Neural cell (in vitro differentiated cells): ENCODE measurements at regions not wholly inside any gene's neighbourhood (a gene's known extent, or its start where the extent isn't known, plus 50 kb on each side); places are given as distances from the start of the nearest gene placed in this dataset.

Experiments used
- H2AFZ ChIP-seq: fragments of 200-600, 300-800 bp; sonication (generic), shearing (Covaris generic); 2 replicates; pipeline ENCODE4 v1.6.0; 2014; ENCODE audit warnings: low read depth, mild to moderate bottlenecking, antibody characterized with exemption, low read length, moderate library complexity
- H3F3A ChIP-seq: fragments of 200-600 bp; shearing (Covaris generic); 2 replicates; pipeline ENCODE4 v1.6.1; 2016; ENCODE audit warnings: mild to moderate bottlenecking, moderate library complexity, mixed read lengths, antibody characterized with exemption, low read length; ENCODE audit not compliant: insufficient read depth, poor library complexity, severe bottlenecking
- H3K27ac ChIP-seq: fragments of 200-600, 300-800 bp; sonication (generic), shearing (Covaris generic); 2 replicates; pipeline ENCODE4 v1.5.1; 2014; ENCODE audit warnings: mild to moderate bottlenecking, low read length, moderate library complexity
- H3K27me3 ChIP-seq: fragments of 300-800, 200-600 bp; sonication (generic), shearing (Covaris generic); 2 replicates; pipeline ENCODE4 v1.6.0; 2014; ENCODE audit warnings: mild to moderate bottlenecking, low read depth, low read length, moderate library complexity; ENCODE audit not compliant: insufficient read depth
- H3K36me3 ChIP-seq: fragments of 300-800, 200-600 bp; sonication (generic), shearing (Covaris generic); 2 replicates; pipeline ENCODE4 v1.5.1; 2014; ENCODE audit warnings: mild to moderate bottlenecking, antibody characterized with exemption, low read length, moderate library complexity; ENCODE audit not compliant: insufficient read depth
- H3K4me2 ChIP-seq: fragments of 300-800, 200-600 bp; sonication (generic), shearing (Covaris generic); 2 replicates; pipeline ENCODE4 v1.6.0; 2014; ENCODE audit warnings: mild to moderate bottlenecking, low read length
- H3K4me3 ChIP-seq: fragments of 300-800, 200-600 bp; sonication (generic), shearing (Covaris generic); 2 replicates; pipeline ENCODE4 v1.5.1; 2014; ENCODE audit warnings: mild to moderate bottlenecking, low read length, moderate library complexity
- H3K79me2 ChIP-seq: fragments of 200-600 bp; shearing (Covaris generic); replicated peaks from 2 replicates; pipeline ENCODE4 v1.6.0; 2014; ENCODE audit warnings: mild to moderate bottlenecking, low read length, moderate library complexity; ENCODE audit not compliant: insufficient read depth
- H3K9ac ChIP-seq: fragments of 300-800, 200-600 bp; sonication (generic), shearing (Covaris generic); 2 replicates; pipeline ENCODE4 v1.6.1; 2016; ENCODE audit warnings: mild to moderate bottlenecking, low read length, mixed read lengths
- H3K9me2 ChIP-seq: fragments of 200-600 bp; shearing (Covaris generic); 2 replicates; pipeline ENCODE4 v1.6.1; 2016; ENCODE audit warnings: mild to moderate bottlenecking, low read length, mixed read lengths; ENCODE audit not compliant: insufficient read depth
- H3K9me3 ChIP-seq: fragments of 200-600, 300-800 bp; sonication (generic), shearing (Covaris generic); 2 replicates; pipeline ENCODE4 v1.6.1; 2016; ENCODE audit warnings: mild to moderate bottlenecking, mixed run types, low read length, moderate library complexity, mixed read lengths
- H4K20me1 ChIP-seq: fragments of 200-600 bp; shearing (Covaris generic); 2 replicates; pipeline ENCODE4 v1.6.1; 2016; ENCODE audit warnings: mild to moderate bottlenecking, mixed run types; ENCODE audit not compliant: insufficient read depth
- EP300 ChIP-seq: fragments of 450-650 bp; conservative IDR thresholded peaks from 2 replicates; pipeline ENCODE4 v1.6.1; 2014; ENCODE audit warnings: antibody characterized with exemption, mild to moderate bottlenecking, moderate library complexity; ENCODE audit not compliant: poor library complexity, severe bottlenecking
- EZH2 ChIP-seq: fragments of 200-600, 300-800 bp; shearing (Covaris generic), sonication (generic); IDR thresholded peaks from 2 replicates; pipeline ENCODE4 v1.6.1; 2014; ENCODE audit warnings: antibody characterized with exemption, low read length, borderline replicate concordance, mild to moderate bottlenecking; ENCODE audit not compliant: insufficient read depth, poor library complexity, severe bottlenecking
- MXI1 ChIP-seq: fragments of 450-650 bp; conservative IDR thresholded peaks from 2 replicates; pipeline ENCODE4 v1.6.1; 2014; ENCODE audit warnings: antibody characterized with exemption, mild to moderate bottlenecking; ENCODE audit not compliant: poor library complexity, severe bottlenecking
- POLR2AphosphoS5 ChIP-seq: IDR thresholded peaks from 2 replicates; pipeline ENCODE4 v1.6.1; 2012
- RAD21 ChIP-seq: fragments of 450-650 bp; conservative IDR thresholded peaks from 2 replicates; pipeline ENCODE4 v1.6.1; 2014; ENCODE audit warnings: antibody characterized with exemption, mild to moderate bottlenecking, moderate library complexity
- SMC3 ChIP-seq: fragments of 450-650 bp; conservative IDR thresholded peaks from 2 replicates; pipeline ENCODE4 v1.6.1; 2014; ENCODE audit warnings: antibody characterized with exemption, mild to moderate bottlenecking, moderate library complexity; ENCODE audit not compliant: poor library complexity
- TAF1 ChIP-seq: IDR thresholded peaks from 2 replicates; pipeline ENCODE4 v1.6.1; 2012; ENCODE audit warnings: low read depth
- TF ChIP-seq, protein P1 (sequence below): fragments of 450-650 bp; IDR thresholded peaks from 2 replicates; pipeline ENCODE4 v1.5.1; 2014; ENCODE audit warnings: antibody characterized with exemption, mild to moderate bottlenecking, moderate library complexity; ENCODE audit not compliant: poor library complexity, severe bottlenecking
- TF ChIP-seq, protein P2 (sequence below): IDR thresholded peaks from 2 replicates; pipeline ENCODE4 v1.6.1; 2012; ENCODE audit warnings: borderline replicate concordance

GRCh38 chr17:51374209-51374608, 113.9 kb downstream of the UTP18 start:
- no peak overlapping the region for H2AFZ ChIP-seq
- H3K36me3 ChIP-seq: no peaks in the 10 kb centered on the region
- no peak for TF ChIP-seq POLR2AphosphoS5
- TF ChIP-seq RAD21: no peak
- no peak for TF ChIP-seq MXI1

DNA sequence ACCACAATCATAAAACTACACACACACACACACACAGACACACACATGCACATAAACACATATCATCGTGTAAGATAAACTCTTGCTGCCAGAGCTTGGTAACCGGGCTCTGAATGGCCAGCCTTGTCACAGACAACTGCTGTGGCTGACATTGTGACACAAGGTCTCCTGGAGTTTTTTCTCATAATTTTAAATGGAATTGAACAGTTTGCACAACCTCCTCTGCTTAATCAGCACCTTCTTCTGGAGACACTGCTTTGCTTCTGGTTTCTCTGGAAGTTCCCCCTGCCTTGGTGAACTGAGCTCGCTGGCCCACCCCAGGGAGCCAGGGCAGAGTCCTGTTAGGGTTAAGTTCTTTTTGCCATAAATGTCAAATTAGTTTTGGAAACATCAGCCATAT, 115.4 kb downstream of the UTP18 start:
- Histone ChIP-seq H3K4me2 (no peak overlapping the region), H3F3A (no peaks in the 10 kb centered on the region), H3K9me2 (no peaks in the 10 kb centered on the region), H3K27me3 (no peaks in the 10 kb centered on the region), H3K27ac (no peak overlapping the region), H2AFZ (no peak overlapping the region), H3K36me3 (no peaks in the 10 kb centered on the region), H4K20me1 (no peaks in the 10 kb centered on the region), H3K4me3 (no peak overlapping the region), H3K9ac (no peak overlapping the region), H3K79me2 (no peaks in the 10 kb centered on the region), H3K9me3 (no peaks in the 10 kb centered on the region)
- TF ChIP-seq SMC3 (no peak), RAD21 (no peak), POLR2AphosphoS5 (no peak), EP300 (no peak), EZH2 (no peak), MXI1 (no peak)

More at GRCh38 chr17:51374209-51374608, 113.9 kb downstream of the UTP18 start:
- Histone ChIP-seq H3K27me3 (no peaks in the 10 kb centered on the region), H3K79me2 (no peaks in the 10 kb centered on the region), H3K4me3 (no peak overlapping the region), H3K9me2 (no peaks in the 10 kb centered on the region), H4K20me1 (no peaks in the 10 kb centered on the region), H3F3A (no peaks in the 10 kb centered on the region), H3K27ac (no peak overlapping the region), H3K4me2 (no peak overlapping the region), H3K9ac (no peak overlapping the region), H3K9me3 (no peaks in the 10 kb centered on the region)

DNA sequence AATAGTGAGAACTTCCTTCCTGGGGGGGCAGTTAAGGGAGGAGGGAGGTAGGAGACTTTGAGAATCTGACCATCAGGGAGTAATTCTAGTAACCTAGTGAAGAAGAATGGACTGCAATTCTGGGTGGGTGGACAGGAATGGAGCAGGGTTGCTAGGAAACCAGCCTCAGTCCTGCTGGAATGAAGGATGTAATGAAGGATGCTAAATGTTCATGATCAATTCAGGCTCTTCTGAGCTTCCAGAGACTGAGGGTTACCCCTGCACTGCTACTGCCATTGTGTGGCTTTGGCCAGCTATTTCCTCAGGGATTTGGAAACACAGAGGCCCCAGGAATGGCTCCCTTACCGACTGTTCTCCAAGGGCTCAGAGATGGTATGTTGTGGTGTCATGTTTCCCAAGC, 116.4 kb downstream of the UTP18 start:
- H3K4me2 ChIP-seq: no peak overlapping the region
- H3K79me2 ChIP-seq: no peaks in the 10 kb centered on the region
- no peak overlapping the region for H3K27ac ChIP-seq
- no peak overlapping the region for H3K9ac ChIP-seq
- H3K9me3 ChIP-seq: no peaks in the 10 kb centered on the region
- H3F3A ChIP-seq: no peaks in the 10 kb centered on the region
- H3K27me3 ChIP-seq: no peaks in the 10 kb centered on the region
- no peak for TF ChIP-seq TAF1
- TF ChIP-seq SMC3: no peak
- no peak for TF ChIP-seq EZH2
- TF ChIP-seq EP300: no peak
- TF ChIP-seq, protein P1, sequence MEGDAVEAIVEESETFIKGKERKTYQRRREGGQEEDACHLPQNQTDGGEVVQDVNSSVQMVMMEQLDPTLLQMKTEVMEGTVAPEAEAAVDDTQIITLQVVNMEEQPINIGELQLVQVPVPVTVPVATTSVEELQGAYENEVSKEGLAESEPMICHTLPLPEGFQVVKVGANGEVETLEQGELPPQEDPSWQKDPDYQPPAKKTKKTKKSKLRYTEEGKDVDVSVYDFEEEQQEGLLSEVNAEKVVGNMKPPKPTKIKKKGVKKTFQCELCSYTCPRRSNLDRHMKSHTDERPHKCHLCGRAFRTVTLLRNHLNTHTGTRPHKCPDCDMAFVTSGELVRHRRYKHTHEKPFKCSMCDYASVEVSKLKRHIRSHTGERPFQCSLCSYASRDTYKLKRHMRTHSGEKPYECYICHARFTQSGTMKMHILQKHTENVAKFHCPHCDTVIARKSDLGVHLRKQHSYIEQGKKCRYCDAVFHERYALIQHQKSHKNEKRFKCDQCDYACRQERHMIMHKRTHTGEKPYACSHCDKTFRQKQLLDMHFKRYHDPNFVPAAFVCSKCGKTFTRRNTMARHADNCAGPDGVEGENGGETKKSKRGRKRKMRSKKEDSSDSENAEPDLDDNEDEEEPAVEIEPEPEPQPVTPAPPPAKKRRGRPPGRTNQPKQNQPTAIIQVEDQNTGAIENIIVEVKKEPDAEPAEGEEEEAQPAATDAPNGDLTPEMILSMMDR: no peak
- TF ChIP-seq, protein P2, sequence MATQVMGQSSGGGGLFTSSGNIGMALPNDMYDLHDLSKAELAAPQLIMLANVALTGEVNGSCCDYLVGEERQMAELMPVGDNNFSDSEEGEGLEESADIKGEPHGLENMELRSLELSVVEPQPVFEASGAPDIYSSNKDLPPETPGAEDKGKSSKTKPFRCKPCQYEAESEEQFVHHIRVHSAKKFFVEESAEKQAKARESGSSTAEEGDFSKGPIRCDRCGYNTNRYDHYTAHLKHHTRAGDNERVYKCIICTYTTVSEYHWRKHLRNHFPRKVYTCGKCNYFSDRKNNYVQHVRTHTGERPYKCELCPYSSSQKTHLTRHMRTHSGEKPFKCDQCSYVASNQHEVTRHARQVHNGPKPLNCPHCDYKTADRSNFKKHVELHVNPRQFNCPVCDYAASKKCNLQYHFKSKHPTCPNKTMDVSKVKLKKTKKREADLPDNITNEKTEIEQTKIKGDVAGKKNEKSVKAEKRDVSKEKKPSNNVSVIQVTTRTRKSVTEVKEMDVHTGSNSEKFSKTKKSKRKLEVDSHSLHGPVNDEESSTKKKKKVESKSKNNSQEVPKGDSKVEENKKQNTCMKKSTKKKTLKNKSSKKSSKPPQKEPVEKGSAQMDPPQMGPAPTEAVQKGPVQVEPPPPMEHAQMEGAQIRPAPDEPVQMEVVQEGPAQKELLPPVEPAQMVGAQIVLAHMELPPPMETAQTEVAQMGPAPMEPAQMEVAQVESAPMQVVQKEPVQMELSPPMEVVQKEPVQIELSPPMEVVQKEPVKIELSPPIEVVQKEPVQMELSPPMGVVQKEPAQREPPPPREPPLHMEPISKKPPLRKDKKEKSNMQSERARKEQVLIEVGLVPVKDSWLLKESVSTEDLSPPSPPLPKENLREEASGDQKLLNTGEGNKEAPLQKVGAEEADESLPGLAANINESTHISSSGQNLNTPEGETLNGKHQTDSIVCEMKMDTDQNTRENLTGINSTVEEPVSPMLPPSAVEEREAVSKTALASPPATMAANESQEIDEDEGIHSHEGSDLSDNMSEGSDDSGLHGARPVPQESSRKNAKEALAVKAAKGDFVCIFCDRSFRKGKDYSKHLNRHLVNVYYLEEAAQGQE: no peak
- TF ChIP-seq POLR2AphosphoS5: no peak
- TF ChIP-seq MXI1: no peak
- no peak for TF ChIP-seq RAD21
- no peak overlapping the region for H2AFZ ChIP-seq
- no peaks in the 10 kb centered on the region for H3K36me3 ChIP-seq
- no peak overlapping the region for H3K4me3 ChIP-seq
- no peaks in the 10 kb centered on the region for H3K9me2 ChIP-seq
- H4K20me1 ChIP-seq: no peaks in the 10 kb centered on the region
